ENCODE measurements at regions not wholly inside any gene's neighbourhood (a gene's known extent, or its start where the extent isn't known, plus 50 kb on each side); places are given as distances from the start of the nearest gene placed in this dataset.

DNA sequence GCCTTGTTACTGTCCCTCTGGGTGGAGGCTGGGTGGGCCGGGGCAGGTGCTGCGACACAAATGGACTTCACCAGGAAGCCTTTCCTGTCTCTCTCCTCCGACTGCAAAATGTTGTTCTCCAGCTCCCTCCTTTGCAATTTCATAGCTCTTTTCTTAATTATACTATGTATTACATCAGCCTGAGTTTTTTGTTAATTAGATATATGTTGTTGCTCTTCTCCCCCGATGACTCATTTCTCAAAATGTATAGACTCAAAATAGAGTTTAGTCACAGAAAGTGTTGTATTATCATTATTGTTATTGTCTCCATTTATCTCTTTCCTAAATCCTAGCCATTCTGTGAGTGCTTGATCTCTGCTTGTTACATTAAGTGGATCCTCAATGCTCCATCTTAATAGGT is 122.4 kb upstream of the OSMR start:
- Mint-ChIP-seq H3K9me3 (no peaks in the 10 kb centered on the region), H3K4me1 (ENCODE audit: low read depth in 2 of 2) (no peaks in the 10 kb centered on the region), H3K27me3 (peaks cover 13 to 22% of the 10 kb centered on the region in 2 donors), H3K36me3 (no peaks in the 10 kb centered on the region), H3K27ac (no peak overlapping the region), H3K4me3 (no peak overlapping the region)
- DNase-seq (ENCODE audit: low spot score) (no peak), ATAC-seq (no peak)

DNA sequence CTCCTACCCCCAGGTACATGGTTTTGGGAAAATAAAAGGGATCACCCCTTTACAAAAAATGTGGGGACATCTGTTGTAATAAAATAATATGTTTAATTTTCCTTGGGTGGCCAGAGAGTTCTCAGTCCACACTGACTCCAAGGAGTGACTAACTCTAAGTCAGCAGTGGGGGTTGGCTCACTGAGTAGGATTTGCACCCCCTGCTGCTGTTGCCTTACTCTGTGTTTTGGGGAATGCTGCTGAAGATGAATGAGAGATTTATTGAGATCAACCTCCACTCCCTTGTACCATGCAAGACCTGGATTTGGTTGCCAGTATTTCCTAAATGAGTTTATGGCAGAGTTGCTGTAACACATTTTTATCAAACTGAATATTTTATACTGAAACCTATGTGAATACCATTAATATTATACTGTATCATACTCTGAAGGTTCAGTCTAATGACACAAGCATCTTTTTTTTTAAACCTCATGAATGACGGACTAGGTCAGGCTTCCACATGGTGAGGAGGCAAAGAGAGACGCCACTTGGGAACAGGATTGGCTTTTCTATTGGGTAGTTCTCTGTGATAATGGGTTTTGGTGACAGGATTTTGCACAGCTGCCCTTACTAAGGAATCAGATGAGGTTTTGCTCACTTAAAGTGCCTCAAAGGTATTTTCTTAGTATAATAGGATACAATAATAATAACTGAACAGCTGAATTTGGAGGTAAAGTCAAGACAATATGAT is 121.3 kb upstream of the OSMR start:
- no peaks in the 10 kb centered on the region for H3K9me3 Mint-ChIP-seq
- no peaks in the 10 kb centered on the region for H3K36me3 Mint-ChIP-seq
- no peak for ATAC-seq

DNA sequence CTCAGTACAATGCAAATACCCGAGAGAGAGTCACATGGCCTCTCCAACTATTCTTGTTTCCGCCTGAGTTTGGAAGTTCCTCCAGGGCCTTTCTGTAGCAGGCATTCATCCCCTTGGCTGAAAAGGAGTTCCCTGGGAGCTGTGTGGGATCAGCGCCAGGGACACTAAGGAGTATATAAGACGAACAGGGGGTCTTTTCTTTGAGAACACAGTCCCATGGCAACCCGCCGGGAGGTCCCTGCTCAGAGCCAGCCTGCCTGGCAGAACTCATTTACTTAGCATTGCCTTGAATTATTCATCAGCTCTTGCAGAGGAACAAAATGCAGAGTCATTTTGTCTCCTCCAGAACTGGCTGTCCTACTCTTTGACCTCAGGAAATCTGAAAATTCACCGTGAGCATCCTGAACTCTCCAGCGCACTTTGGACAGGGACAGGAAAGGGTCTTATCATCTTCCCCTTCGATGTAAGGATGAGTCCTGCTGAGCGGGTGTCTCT is 120.4 kb upstream of the OSMR start:
- DNase-seq (ENCODE audit: low spot score) (no peak), ATAC-seq (peak in 1 of 2 donors; percentile 28)
- H3K4me1 Mint-ChIP-seq (ENCODE audit: low read depth in 2 of 2) = no peaks in the 10 kb centered on the region
- H3K27ac Mint-ChIP-seq = no peak overlapping the region
- H3K36me3 Mint-ChIP-seq = no peaks in the 10 kb centered on the region
- H3K27me3 Mint-ChIP-seq = peaks cover 8 to 13% of the 10 kb centered on the region in 2 donors
- no peaks in the 10 kb centered on the region for H3K9me3 Mint-ChIP-seq
- H3K4me3 Mint-ChIP-seq = no peak overlapping the region

More for the DNA sequence above, 121.3 kb upstream of the OSMR start:
- Mint-ChIP-seq H3K27me3 (peaks cover 13 to 14% of the 10 kb centered on the region in 2 donors), H3K4me1 (ENCODE audit: low read depth in 2 of 2) (no peaks in the 10 kb centered on the region), H3K4me3 (no peak overlapping the region), H3K27ac (no peak overlapping the region)
- DNase-seq (ENCODE audit: low spot score) = no peak

DNA sequence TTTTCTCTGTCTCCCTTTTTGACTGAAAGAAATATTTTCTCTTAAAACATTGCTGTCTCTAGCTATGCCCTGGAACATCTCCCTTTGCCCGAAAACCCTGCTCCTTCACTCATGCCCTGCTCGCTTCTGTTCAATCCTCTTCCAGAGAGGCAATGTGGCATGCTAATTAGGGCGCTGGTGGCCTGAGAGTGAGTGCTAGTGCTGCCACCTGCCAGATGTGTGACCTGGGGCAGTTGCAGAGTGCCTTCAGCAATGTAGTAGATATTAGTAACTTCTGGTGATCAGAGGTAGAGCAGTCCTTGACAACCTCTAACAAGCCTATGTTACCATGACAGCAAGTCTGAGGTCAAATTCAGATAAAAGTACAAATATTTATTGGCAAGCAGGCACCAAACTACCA is 119.5 kb upstream of the OSMR start:
- peaks cover 0 to 8% of the 10 kb centered on the region in 2 donors for H3K27me3 Mint-ChIP-seq
- H3K4me3 Mint-ChIP-seq = no peak overlapping the region
- H3K9me3 Mint-ChIP-seq = no peaks in the 10 kb centered on the region
- no peaks in the 10 kb centered on the region for H3K4me1 Mint-ChIP-seq (ENCODE audit: low read depth in 2 of 2)
- ATAC-seq = no peak
- H3K36me3 Mint-ChIP-seq = no peaks in the 10 kb centered on the region
- DNase-seq (ENCODE audit: low spot score) = no peak
- H3K27ac Mint-ChIP-seq = no peak overlapping the region

DNA sequence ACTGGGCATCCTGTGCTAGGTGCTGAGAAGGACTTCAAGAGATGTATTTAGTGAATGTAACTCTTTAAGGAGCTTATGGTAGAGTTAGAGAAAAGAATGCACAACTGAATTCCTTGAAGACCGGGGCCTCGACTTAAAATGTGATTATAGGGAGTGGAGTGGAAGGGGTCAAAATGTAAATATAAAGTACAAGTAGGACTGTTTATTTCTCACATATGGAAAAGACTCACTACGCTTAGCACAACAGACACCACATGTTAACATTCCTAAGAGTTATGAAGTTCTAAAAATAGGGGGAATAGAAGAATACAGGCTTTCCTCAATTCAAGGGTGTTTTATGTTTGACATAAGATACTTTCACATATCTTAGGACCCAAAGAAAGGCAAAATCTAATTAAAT is 117.8 kb upstream of the OSMR start:
- H3K4me1 Mint-ChIP-seq (ENCODE audit: low read depth in 2 of 2) = no peaks in the 10 kb centered on the region
- no peak overlapping the region for H3K27ac Mint-ChIP-seq

DNA sequence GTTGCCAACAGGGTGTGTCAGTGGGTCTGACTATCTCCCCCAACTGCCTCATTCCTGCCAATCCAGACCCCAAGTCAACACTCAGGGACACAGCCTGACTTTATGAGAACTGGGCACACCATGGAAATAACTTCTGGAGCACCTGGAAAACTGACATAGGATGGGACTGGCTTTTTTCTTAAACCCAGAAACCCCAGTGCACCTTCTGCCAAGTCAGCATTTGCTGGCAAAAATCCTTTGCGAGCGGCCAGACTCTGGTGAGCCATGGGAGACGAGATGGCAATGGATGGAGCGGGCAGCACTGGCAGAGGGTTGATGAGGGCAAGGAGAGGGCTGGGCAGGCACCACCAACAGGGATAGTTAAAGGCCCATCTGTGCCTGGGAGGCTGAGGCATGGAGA is 114.4 kb upstream of the OSMR start:
- no peak for DNase-seq (ENCODE audit: low spot score)
- Mint-ChIP-seq H3K4me1 (ENCODE audit: low read depth in 2 of 2) (no peaks in the 10 kb centered on the region), H3K36me3 (no peaks in the 10 kb centered on the region), H3K9me3 (no peaks in the 10 kb centered on the region), H3K27me3 (peaks cover 0 to 19% of the 10 kb centered on the region in 2 donors), H3K4me3 (no peak overlapping the region), H3K27ac (no peak overlapping the region)
- peak in 1 of 2 donors; percentile 59 for ATAC-seq

More for the DNA sequence above, 117.8 kb upstream of the OSMR start:
- H3K4me3 Mint-ChIP-seq = no peak overlapping the region
- no peak for ATAC-seq
- peaks cover 0 to 5% of the 10 kb centered on the region in 2 donors for H3K27me3 Mint-ChIP-seq
- no peak for DNase-seq (ENCODE audit: low spot score)
- H3K36me3 Mint-ChIP-seq = no peaks in the 10 kb centered on the region
- H3K9me3 Mint-ChIP-seq = no peaks in the 10 kb centered on the region

DNA sequence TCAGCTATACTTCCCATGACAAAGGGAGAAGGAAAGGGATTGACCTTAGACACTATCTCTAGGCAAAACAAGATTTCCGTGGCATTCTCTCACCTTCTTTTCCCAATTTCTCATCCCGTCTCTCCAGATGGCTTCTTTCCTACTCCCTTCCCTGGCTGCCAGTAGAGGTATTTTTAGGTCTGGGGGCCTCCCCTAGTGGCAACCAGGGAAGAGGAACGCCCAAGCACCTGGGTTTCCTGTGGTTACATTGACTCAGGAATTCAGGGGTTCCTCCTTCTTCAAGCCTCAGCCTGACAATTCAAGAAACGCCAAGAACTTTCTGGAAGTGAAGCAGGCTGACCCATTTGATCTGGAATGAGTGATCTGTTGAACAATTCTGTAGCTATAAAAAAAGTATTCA is 111.5 kb upstream of the OSMR start:
- H3K4me3 Mint-ChIP-seq = no peak overlapping the region
- DNase-seq (ENCODE audit: low spot score) (no peak), ATAC-seq (no peak)
- H3K9me3 Mint-ChIP-seq = no peaks in the 10 kb centered on the region
- H3K4me1 Mint-ChIP-seq (ENCODE audit: low read depth in 2 of 2) = no peaks in the 10 kb centered on the region
- H3K36me3 Mint-ChIP-seq = no peaks in the 10 kb centered on the region
- H3K27me3 Mint-ChIP-seq = peaks cover 0 to 19% of the 10 kb centered on the region in 2 donors
- H3K27ac Mint-ChIP-seq = no peak overlapping the region

DNA sequence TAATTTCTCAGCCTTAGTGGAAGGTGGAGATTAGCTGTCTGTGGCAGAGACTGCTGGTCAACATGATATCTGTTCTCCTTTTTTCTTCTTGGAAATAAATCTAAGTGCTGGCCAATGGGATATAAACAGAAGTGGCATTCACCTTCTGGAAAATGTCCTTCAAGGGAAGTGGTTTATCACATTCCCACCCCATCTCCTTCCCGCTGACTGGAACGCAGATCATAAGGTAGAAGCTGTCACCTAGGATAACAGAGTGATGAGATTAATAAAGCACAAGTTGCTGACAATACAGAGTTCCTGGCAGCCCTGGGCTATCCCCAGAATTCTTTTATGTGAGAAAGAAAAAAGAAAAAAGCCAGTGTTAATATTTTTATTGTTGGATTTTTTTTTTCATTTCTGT is 109.7 kb upstream of the OSMR start:
- no peak for DNase-seq (ENCODE audit: low spot score)
- H3K4me1 Mint-ChIP-seq (ENCODE audit: low read depth in 2 of 2) = no peaks in the 10 kb centered on the region
- H3K27me3 Mint-ChIP-seq = peaks cover under 1 to 26% of the 10 kb centered on the region in 2 donors
- H3K4me3 Mint-ChIP-seq = no peak overlapping the region
- H3K27ac Mint-ChIP-seq = no peak overlapping the region
- no peaks in the 10 kb centered on the region for H3K9me3 Mint-ChIP-seq
- ATAC-seq = no peak
- H3K36me3 Mint-ChIP-seq = no peaks in the 10 kb centered on the region

DNA sequence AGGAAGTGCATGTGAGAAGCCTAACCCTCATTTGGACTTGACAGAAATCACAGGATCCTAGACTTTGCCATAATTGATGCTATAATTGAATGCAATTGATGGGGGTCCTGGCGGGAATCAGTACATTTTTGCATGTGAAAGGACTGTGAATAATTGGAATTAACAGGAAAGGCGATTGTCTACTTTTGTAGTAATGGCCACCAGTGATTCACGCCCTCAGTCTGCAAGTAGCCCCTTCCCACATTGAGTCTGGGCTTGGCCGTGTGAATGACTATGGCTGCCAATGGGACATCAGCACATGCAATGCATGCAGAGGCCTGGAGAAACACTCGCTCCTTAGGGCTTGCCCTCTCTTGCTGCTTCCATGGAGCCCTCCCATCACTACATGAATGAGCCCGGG is 107.8 kb upstream of the OSMR start:
- H3K36me3 Mint-ChIP-seq = peaks cover 4% of the 10 kb centered on the region
- H3K4me1 Mint-ChIP-seq (ENCODE audit: low read depth in 2 of 2) = no peaks in the 10 kb centered on the region
- peaks cover 3 to 26% of the 10 kb centered on the region in 2 donors for H3K27me3 Mint-ChIP-seq
- ATAC-seq (peak in 1 of 2 donors; percentile 33), DNase-seq (ENCODE audit: low spot score) (no peak)
- H3K4me3 Mint-ChIP-seq = no peak overlapping the region
- H3K9me3 Mint-ChIP-seq = peaks cover 3% of the 10 kb centered on the region
- H3K27ac Mint-ChIP-seq = no peak overlapping the region

DNA sequence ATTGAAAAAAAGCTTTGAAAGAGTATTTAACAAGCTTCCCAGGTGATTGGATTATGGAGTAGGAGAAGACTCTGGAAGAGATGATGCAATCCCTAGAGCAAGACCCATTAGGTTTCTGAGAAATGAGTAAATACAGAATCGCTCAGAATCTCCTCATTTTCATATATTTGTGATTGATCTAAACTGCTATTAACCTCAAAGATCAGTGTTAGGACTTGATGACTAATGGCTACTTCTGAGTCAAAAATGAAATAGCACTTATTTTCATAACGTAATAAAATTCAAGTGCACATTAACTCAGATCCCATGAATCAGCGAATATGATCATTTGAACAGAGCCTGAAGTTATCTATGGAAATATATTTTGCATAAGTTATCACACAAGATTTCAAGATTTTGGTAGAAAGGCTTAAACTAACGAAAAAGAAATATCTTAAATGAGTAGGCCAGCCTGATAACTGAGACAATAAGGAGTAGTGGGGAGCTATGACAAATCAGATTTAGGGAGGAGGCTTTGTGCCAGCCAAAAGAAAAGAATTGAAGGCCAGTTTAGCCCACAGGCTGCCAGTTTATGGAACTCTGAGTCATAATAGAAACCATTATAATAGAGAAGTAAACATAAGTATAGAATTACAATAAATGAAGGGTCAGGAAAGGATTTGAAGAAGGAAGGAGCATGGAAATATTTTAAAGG is 106.7 kb upstream of the OSMR start:
- ATAC-seq (no peak), DNase-seq (ENCODE audit: low spot score) (no peak)
- H3K27me3 Mint-ChIP-seq = peaks cover 3 to 16% of the 10 kb centered on the region in 2 donors
- no peak overlapping the region for H3K4me3 Mint-ChIP-seq
- H3K4me1 Mint-ChIP-seq (ENCODE audit: low read depth in 2 of 2) = no peaks in the 10 kb centered on the region
- peaks cover 13% of the 10 kb centered on the region for H3K9me3 Mint-ChIP-seq
- no peak overlapping the region for H3K27ac Mint-ChIP-seq
- peaks cover 13% of the 10 kb centered on the region for H3K36me3 Mint-ChIP-seq

DNA sequence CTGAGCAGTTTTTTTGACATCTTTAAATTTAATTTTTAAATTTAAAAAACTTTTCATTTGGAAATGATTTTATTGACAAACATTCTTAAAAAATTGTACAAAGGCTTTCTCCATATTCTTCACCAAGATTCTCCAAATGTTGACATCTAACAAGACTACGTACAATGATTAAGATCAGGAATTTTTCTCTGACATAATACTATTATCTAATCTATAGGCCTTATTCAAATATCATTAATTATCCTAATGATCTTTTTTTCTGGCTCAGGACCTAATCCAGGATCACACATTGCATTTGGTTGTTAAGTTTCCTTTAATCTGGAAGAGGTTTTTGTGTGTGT is 106.1 kb upstream of the OSMR start:
- Mint-ChIP-seq H3K36me3 (peaks cover 13% of the 10 kb centered on the region), H3K27me3 (peaks cover 3 to 16% of the 10 kb centered on the region in 2 donors), H3K27ac (no peak overlapping the region), H3K4me3 (no peak overlapping the region), H3K9me3 (peaks cover 13% of the 10 kb centered on the region), H3K4me1 (ENCODE audit: low read depth in 2 of 2) (no peaks in the 10 kb centered on the region)
- DNase-seq (ENCODE audit: low spot score) (no peak), ATAC-seq (no peak)

DNA sequence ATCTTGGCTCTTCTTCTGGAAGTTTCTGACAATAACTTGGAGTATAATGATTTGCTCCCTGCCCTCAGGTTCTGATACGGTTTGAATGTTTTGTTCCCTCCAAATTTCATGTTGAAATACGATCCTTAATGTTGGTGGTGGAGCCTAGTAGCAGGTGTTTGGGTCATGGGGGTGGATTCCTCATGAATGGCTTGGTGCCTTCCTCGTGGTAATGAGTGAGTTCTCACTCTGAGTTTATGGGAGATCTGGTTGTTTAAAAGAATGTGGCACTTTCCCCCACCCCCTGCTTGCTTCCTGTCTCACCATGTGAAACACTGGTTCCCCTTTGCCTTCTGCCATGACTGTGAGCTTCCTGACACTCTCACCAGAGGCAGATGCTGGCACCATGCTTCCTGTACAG is 103.0 kb upstream of the OSMR start:
- Mint-ChIP-seq H3K4me1 (ENCODE audit: low read depth in 2 of 2) (no peaks in the 10 kb centered on the region), H3K9me3 (peaks cover 13% of the 10 kb centered on the region), H3K27ac (no peak overlapping the region), H3K36me3 (peaks cover 13% of the 10 kb centered on the region), H3K4me3 (no peak overlapping the region), H3K27me3 (peaks cover 3 to 7% of the 10 kb centered on the region in 2 donors)
- no peak for DNase-seq (ENCODE audit: low spot score)
- no peak for ATAC-seq

DNA sequence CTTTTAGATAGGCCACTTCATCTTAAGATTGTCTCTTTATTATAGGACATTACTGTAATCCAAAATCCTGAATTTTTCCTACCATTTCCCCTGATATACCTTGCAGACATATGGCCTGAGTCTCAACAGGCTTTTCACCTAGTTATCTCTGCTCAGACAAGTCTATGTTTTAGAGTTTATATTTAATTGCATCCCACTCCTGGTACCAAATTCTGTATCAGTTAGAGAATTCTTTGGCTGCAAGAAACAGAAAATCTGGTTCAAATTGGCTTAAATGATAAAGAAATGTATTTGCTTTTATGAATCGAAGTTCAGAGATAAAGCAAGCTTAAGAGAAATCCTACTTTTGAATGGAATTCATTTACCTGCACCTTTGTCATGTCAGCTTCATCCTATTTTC is 102.2 kb upstream of the OSMR start:
- no peak for DNase-seq (ENCODE audit: low spot score)
- Mint-ChIP-seq H3K36me3 (peaks cover 13% of the 10 kb centered on the region), H3K9me3 (peaks cover 13% of the 10 kb centered on the region), H3K4me3 (no peak overlapping the region), H3K4me1 (ENCODE audit: low read depth in 2 of 2) (no peaks in the 10 kb centered on the region), H3K27ac (no peak overlapping the region), H3K27me3 (peaks cover 3 to 7% of the 10 kb centered on the region in 2 donors)
- ATAC-seq = no peak
